Nephron (organoid): ENCODE measurements at regions not wholly inside any gene's neighbourhood (a gene's known extent, or its start where the extent isn't known, plus 50 kb on each side); places are given as distances from the start of the nearest gene placed in this dataset.

ENCODE experiments used
- H3K27ac Mint-ChIP-seq, 3 experiments: 2 replicates each; pipeline ENCODE4 v1.8.0; 2020; ENCODE audit warnings: mixed read lengths in 3 of 3, mild to moderate bottlenecking in 2 of 3, moderate library complexity in 1 of 3
- H3K27me3 Mint-ChIP-seq: 2 replicates; pipeline ENCODE4 v1.8.0; 2021; ENCODE audit warnings: low read depth, mild to moderate bottlenecking, moderate library complexity, mixed read lengths
- H3K36me3 Mint-ChIP-seq: 2 replicates; pipeline ENCODE4 v1.8.0; 2020; ENCODE audit warnings: low read depth, mixed read lengths
- H3K4me1 Mint-ChIP-seq: 2 replicates; pipeline ENCODE4 v1.8.0; 2020; ENCODE audit warnings: mixed read lengths
- H3K4me3 Mint-ChIP-seq, 3 experiments: 2 replicates each; pipeline ENCODE4 v1.8.0; 2020; ENCODE audit warnings: mild to moderate bottlenecking in 3 of 3, mixed read lengths in 3 of 3, moderate library complexity in 2 of 3
- H3K9me3 Mint-ChIP-seq: 2 replicates; pipeline ENCODE4 v1.8.0; 2020; ENCODE audit warnings: mixed read lengths
- TF ChIP-seq, protein P1 (sequence below), 3 experiments: fragments of 200-600 bp; sonication (generic); IDR thresholded peaks; one replicate each; pipeline ENCODE4 v1.5.0; 2021; ENCODE audit warnings: antibody characterized with exemption in 3 of 3; ENCODE audit not compliant: unreplicated experiment in 3 of 3

DNA sequence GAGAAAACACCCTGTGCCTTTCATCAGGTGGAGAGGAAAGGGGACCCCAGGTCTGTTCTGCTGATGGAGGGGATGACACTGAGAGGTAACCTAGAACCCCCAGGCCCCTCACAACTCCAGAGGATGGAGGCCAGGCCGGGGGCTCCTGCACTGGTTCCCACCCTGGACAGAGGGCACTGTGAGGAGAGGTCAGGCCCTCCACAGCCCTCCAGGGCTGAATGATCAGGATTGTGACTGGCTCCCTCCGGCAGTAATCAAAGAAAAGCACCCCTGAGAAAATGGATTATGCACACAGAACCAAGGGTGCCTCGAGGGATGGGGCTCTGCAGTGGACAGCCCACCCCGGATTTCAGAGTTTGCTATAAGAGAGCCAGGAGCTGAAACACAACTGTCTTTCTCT, 502.8 kb downstream of the TCERG1L start:
- H3K36me3 Mint-ChIP-seq, result no peaks in the 10 kb centered on the region
- no peak overlapping the region for H3K4me3 Mint-ChIP-seq
- H3K27me3 Mint-ChIP-seq, result peaks cover 15% of the 10 kb centered on the region
- no peak overlapping the region for H3K27ac Mint-ChIP-seq
- H3K9me3 Mint-ChIP-seq, result no peaks in the 10 kb centered on the region
- H3K4me1 Mint-ChIP-seq, result no peaks in the 10 kb centered on the region
- TF ChIP-seq, protein P1, sequence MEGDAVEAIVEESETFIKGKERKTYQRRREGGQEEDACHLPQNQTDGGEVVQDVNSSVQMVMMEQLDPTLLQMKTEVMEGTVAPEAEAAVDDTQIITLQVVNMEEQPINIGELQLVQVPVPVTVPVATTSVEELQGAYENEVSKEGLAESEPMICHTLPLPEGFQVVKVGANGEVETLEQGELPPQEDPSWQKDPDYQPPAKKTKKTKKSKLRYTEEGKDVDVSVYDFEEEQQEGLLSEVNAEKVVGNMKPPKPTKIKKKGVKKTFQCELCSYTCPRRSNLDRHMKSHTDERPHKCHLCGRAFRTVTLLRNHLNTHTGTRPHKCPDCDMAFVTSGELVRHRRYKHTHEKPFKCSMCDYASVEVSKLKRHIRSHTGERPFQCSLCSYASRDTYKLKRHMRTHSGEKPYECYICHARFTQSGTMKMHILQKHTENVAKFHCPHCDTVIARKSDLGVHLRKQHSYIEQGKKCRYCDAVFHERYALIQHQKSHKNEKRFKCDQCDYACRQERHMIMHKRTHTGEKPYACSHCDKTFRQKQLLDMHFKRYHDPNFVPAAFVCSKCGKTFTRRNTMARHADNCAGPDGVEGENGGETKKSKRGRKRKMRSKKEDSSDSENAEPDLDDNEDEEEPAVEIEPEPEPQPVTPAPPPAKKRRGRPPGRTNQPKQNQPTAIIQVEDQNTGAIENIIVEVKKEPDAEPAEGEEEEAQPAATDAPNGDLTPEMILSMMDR (IDR thresholded peaks at IDR 0.05; ENCODE audit: unreplicated experiment in 3 of 3), result no peak

GRCh38 chr10:130809181-130809580, 502.3 kb downstream of the TCERG1L start:
- Mint-ChIP-seq H3K27ac (no peak overlapping the region), H3K4me1 (no peaks in the 10 kb centered on the region), H3K9me3 (no peaks in the 10 kb centered on the region), H3K4me3 (no peak overlapping the region), H3K36me3 (no peaks in the 10 kb centered on the region), H3K27me3 (peaks cover 15% of the 10 kb centered on the region)
- TF ChIP-seq, protein P1 (IDR thresholded peaks at IDR 0.05; ENCODE audit: unreplicated experiment in 3 of 3), result no peak

DNA sequence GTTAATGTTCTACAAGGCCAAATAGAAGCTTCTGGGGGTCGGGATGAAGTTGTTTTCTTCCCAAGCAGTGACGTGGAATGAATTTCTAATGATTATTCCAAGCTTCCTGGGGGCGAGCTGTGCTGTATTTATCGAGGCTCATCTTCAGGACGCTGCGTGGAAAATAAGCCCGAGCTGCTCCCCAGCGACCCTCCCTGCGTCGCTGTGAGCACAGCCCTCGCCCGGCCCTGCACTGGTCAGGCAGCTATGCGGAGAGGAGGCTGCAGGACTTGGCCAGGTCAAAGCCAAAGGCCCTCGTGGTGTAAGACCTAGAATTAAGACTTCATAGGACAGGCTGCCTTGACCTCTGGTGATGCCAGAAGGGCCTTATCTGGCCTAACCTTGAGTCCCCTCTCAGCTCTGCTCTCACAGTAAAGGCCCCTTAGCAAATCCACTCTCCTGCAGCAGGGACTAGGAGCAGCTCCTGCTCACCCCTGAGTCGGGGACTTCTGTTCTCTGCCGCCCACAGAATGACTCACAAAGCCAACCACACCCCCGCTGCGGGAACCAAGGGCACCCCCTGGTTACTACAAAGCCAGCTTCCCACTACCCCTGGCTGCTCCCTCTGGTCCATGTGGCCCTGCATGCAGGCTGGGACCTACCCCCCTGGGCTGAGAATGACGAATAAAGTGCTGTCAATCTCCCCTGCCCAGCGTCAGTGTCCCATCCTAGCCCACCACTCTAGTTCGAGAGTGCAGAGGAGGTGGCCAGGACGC, 501.6 kb downstream of the TCERG1L start:
- H3K4me1 Mint-ChIP-seq, result no peaks in the 10 kb centered on the region
- no peaks in the 10 kb centered on the region for H3K36me3 Mint-ChIP-seq
- peaks cover 11% of the 10 kb centered on the region for H3K27me3 Mint-ChIP-seq
- no peak overlapping the region for H3K4me3 Mint-ChIP-seq
- H3K27ac Mint-ChIP-seq, result no peak overlapping the region
- no peaks in the 10 kb centered on the region for H3K9me3 Mint-ChIP-seq
- TF ChIP-seq, protein P1 (IDR thresholded peaks at IDR 0.05; ENCODE audit: unreplicated experiment in 3 of 3), result no peak

DNA sequence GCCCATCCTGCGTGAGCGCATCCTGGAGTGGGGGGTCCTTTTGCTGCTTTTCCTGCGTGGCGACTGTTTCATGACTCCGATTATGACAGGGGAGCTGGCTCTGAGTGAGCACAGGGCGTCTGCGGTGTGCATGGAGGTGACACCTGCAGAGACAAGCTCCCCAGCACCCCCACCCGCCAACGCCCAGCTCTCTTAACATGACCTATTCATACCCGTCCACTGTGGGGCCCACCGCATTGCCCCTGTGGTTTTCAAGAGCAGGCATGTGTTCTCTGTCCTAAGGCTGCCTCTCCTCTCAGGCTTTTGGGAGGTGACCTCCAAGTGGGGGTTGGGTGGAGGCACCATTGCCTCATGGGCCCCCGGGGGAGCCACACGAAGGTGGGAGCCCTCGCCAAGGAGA, 500.7 kb downstream of the TCERG1L start:
- H3K36me3 Mint-ChIP-seq, result no peaks in the 10 kb centered on the region
- TF ChIP-seq, protein P1 (IDR thresholded peaks at IDR 0.05; ENCODE audit: unreplicated experiment in 3 of 3), result no peak
- H3K9me3 Mint-ChIP-seq, result no peaks in the 10 kb centered on the region
- no peaks in the 10 kb centered on the region for H3K4me1 Mint-ChIP-seq
- H3K27me3 Mint-ChIP-seq, result peaks cover 9% of the 10 kb centered on the region
- H3K27ac Mint-ChIP-seq, result no peak overlapping the region
- H3K4me3 Mint-ChIP-seq, result no peak overlapping the region

DNA sequence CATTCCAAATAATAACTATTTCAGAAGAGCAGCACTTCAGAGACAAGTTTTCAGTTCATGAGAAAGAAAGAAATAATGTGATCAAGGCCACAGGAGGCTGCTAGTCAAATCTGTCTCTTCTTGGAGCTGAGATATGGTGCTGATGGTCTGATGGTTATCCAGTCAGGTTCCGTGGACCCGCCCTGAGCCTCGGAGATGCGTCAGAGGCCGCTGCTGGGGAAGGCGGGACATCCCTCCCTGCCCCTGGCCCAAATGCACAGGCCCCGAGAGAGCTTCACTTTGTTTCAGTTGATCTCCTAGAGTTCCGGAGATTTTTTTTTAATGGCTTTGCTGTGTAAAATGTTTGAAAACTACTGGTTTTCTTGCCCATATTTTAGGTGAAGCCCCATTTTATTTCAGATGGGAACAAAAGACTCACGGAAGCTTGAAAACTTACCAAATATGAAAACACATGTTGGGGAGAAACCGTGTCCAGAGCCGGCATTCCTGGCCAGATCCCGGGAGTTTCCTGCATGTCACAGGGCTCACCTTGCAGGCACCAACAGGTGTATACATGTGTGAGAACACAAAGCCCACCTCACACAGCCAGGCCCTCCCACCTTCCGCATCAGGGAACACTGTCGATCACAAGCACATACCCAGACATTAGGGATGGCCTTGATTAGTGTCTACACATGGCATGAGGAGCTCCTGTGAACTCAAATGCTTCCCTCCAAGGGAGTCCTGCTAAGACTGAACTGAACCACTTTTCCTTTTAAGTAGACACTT, 499.0 kb downstream of the TCERG1L start:
- H3K4me3 Mint-ChIP-seq, result no peak overlapping the region
- peaks cover 17% of the 10 kb centered on the region for H3K27me3 Mint-ChIP-seq
- no peaks in the 10 kb centered on the region for H3K36me3 Mint-ChIP-seq
- TF ChIP-seq, protein P1 (IDR thresholded peaks at IDR 0.05; ENCODE audit: unreplicated experiment in 3 of 3), result no peak
- no peaks in the 10 kb centered on the region for H3K9me3 Mint-ChIP-seq
- no peaks in the 10 kb centered on the region for H3K4me1 Mint-ChIP-seq
- H3K27ac Mint-ChIP-seq, result no peak overlapping the region
